Pancreas (tissue), 10 donors: ENCODE measurements at regions not wholly inside any gene's neighbourhood (a gene's known extent, or its start where the extent isn't known, plus 50 kb on each side); places are given as distances from the start of the nearest gene placed in this dataset.

Experiments used
- ATAC-seq, 4 donors: fragments of 200-7000 bp; cut with Tn5 transposase; one replicate each; pipeline versions ENCODE4 v1.8.0 to v1.9.1; 2020; ENCODE audit warnings: mild to moderate bottlenecking in 4 of 4, moderate library complexity in 4 of 4
- DNase-seq, 6 donors: peaks; one replicate each; pipeline ENCODE4 v3.0.0-alpha.2; 2020
- FAIRE-seq: peaks from 2 replicates; lab custom pipeline; 2012; peaks lifted over from hg19 to GRCh38; lab: Jason Lieb, UNC
- H3K27ac ChIP-seq, 4 donors: fragments of 200-600 bp; sonication (generic); 1 replicate in 3 of 4; 2 replicates in 1 of 4; pipeline versions ENCODE4 v1.5.0 to v1.8.0; 2020
- H3K27me3 ChIP-seq, 4 donors: fragments of 200-600 bp; one replicate each; pipeline ENCODE4 v1.8.0; 2021
- H3K36me3 ChIP-seq, 3 donors: fragments of 200-600 bp; sonication (generic) in 1 of 3; one replicate each; pipeline versions ENCODE4 v1.5.0 to v1.8.0; 2020 to 2021
- H3K4me1 ChIP-seq, 3 donors: fragments of 200-600 bp; one replicate each; pipeline ENCODE4 v1.8.0; 2021
- H3K4me3 ChIP-seq, 4 donors: fragments of 200-600 bp; sonication (generic) in 2 of 4; one replicate each; pipeline versions ENCODE4 v1.5.0 to v1.8.0; 2020 to 2021
- H3K9me3 ChIP-seq, 4 donors: fragments of 200-600 bp; one replicate each; pipeline ENCODE4 v1.8.0; 2021
- CTCF ChIP-seq, 4 donors: fragments of 200-600 bp; sonication (generic) in 3 of 4; IDR thresholded peaks; one replicate each; pipeline versions ENCODE4 v1.5.0 to v1.8.0; 2021; ENCODE audit warnings: antibody characterized with exemption in 4 of 4
- WGBS, 2 donors: extraction: QIAGEN DNeasy Blood & Tissue Kit; methylation state at CpG; one replicate each; pipeline ENCODE4 v1.1.7; 2013; 5-methylcytosine and 5-hydroxymethylcytosine counted together
- intact Hi-C, 3 donors: fragments of 100-400 bp; cut with DNase I; formaldehyde crosslinking; loops; one replicate each; pipeline versions ENCODE4 v1.11.1 to v1.14.2; 2022
- donor health status: healthy with polysubstance abuse.
- donor health status: DM: no; HTN: no; CAD: no; lungs with moderate emphysema.
- donor health status: DM: no; HTN: no; CAD: no.
- donor health status: control.
- donor health status: control.
- donor health status: Bipolar disorder and iron deficiency.
- donor health status: DM: yes; HTN: yes; CAD: no.
- donor health status: DM: no; HTN: no; CAD: no.
- donor health status: DM: no; HTN: no; CAD: no.
- donor health status: DM: yes; HTN: yes; CAD: no.

GRCh38 chr9:32854271-32854670 lies 70.9 kb downstream of the TMEM215 start:
- WGBS, 2 donors: 48 to 57% methylated on average over 3 of the region's 3 CpGs
- intact Hi-C loops: no loop called here

GRCh38 chr9:32855752-32856151 lies 72.4 kb downstream of the TMEM215 start:
- 43 to 55% methylated on average over 5 of the region's 5 CpGs for WGBS, 2 donors

More at GRCh38 chr9:32854271-32854670, 70.9 kb downstream of the TMEM215 start:
- Histone ChIP-seq H3K4me1 (no peaks in the 10 kb centered on the region), H3K9me3 (no peaks in the 10 kb centered on the region), H3K36me3 (no peaks in the 10 kb centered on the region), H3K27ac (no peak overlapping the region), H3K4me3 (no peak overlapping the region), H3K27me3 (no peaks in the 10 kb centered on the region)
- no peak for FAIRE-seq
- DNase-seq: no peak
- TF ChIP-seq CTCF (IDR thresholded peaks at IDR 0.05): no peak
- no peak for ATAC-seq

GRCh38 chr9:32863291-32863690 lies 80.0 kb downstream of the TMEM215 start:
- no peak for DNase-seq
- Histone ChIP-seq H3K4me1 (no peaks in the 10 kb centered on the region), H3K9me3 (no peaks in the 10 kb centered on the region), H3K27me3 (no peaks in the 10 kb centered on the region), H3K36me3 (no peaks in the 10 kb centered on the region), H3K27ac (no peak overlapping the region), H3K4me3 (no peak overlapping the region)
- FAIRE-seq: no peak
- intact Hi-C loops: no loop called here
- ATAC-seq: no peak
- WGBS, 2 donors: 45 to 55% methylated on average over 5 of the region's 5 CpGs
- TF ChIP-seq CTCF (IDR thresholded peaks at IDR 0.05): no peak

More at GRCh38 chr9:32855752-32856151, 72.4 kb downstream of the TMEM215 start:
- H3K9me3 ChIP-seq: no peaks in the 10 kb centered on the region
- intact Hi-C loops: no loop called here
- H3K4me3 ChIP-seq: no peak overlapping the region
- DNase-seq (no peak), ATAC-seq (no peak), FAIRE-seq (no peak)
- no peaks in the 10 kb centered on the region for H3K36me3 ChIP-seq
- H3K4me1 ChIP-seq: no peaks in the 10 kb centered on the region
- no peak overlapping the region for H3K27ac ChIP-seq
- H3K27me3 ChIP-seq: no peaks in the 10 kb centered on the region
- TF ChIP-seq CTCF (IDR thresholded peaks at IDR 0.05): no peak

GRCh38 chr9:32864971-32865370 lies 81.6 kb downstream of the TMEM215 start:
- H3K4me3 ChIP-seq: no peak overlapping the region
- FAIRE-seq (no peak), DNase-seq (no peak), ATAC-seq (no peak)
- H3K9me3 ChIP-seq: no peaks in the 10 kb centered on the region
- no peaks in the 10 kb centered on the region for H3K36me3 ChIP-seq
- no peak for TF ChIP-seq CTCF (IDR thresholded peaks at IDR 0.05)
- H3K27me3 ChIP-seq: no peaks in the 10 kb centered on the region
- H3K4me1 ChIP-seq: no peaks in the 10 kb centered on the region
- H3K27ac ChIP-seq: no peak overlapping the region
- intact Hi-C loops: no loop called here

- intact Hi-C loops: no loop called here
- ATAC-seq (peak in 1 of 4 donors; percentile 34), DNase-seq (no peak), FAIRE-seq (no peak)
- no peaks in the 10 kb centered on the region for H3K9me3 ChIP-seq
- no peaks in the 10 kb centered on the region for H3K4me1 ChIP-seq
- no peaks in the 10 kb centered on the region for H3K36me3 ChIP-seq
- H3K27me3 ChIP-seq: no peaks in the 10 kb centered on the region
- H3K4me3 ChIP-seq: no peak overlapping the region
- no peak overlapping the region for H3K27ac ChIP-seq
- no peak for TF ChIP-seq CTCF (IDR thresholded peaks at IDR 0.05)
- 75 to 80% methylated on average over 4 of the region's 4 CpGs for WGBS, 2 donors
Observed at GRCh38 chr9:32866273-32866672, 82.9 kb downstream of the TMEM215 start.
